HG02759 (cell line): ENCODE measurements at regions not wholly inside any gene's neighbourhood (a gene's known extent, or its start where the extent isn't known, plus 50 kb on each side); places are given as distances from the start of the nearest gene placed in this dataset.

Experiments
- ATAC-seq: cut with Tn5 transposase; IDR thresholded peaks from one replicate; pipeline ENCODE4 v1.9.1; 2021; ENCODE audit warnings: mild to moderate bottlenecking, moderate library complexity; ENCODE audit not compliant: unreplicated experiment

GRCh38 chr7:156490021-156490800 is 150.4 kb upstream of the RNF32 start:
- no peak for ATAC-seq

GRCh38 chr7:156487811-156488533 is 152.6 kb upstream of the RNF32 start:
- ATAC-seq, result no peak

- no peak for ATAC-seq
These were observed 159.9 kb upstream of the RNF32 start for GRCh38 chr7:156480671-156481070.

- ATAC-seq, result no peak
These were observed 161.0 kb upstream of the RNF32 start for GRCh38 chr7:156479596-156479995.

GRCh38 chr7:156478486-156478885 is 162.1 kb upstream of the RNF32 start:
- ATAC-seq, result no peak

- no peak for ATAC-seq
These were observed 164.9 kb upstream of the RNF32 start for GRCh38 chr7:156475666-156476065.

GRCh38 chr7:156475179-156475578 is 165.4 kb upstream of the RNF32 start:
- ATAC-seq, result peak; percentile 72

- peak; percentile 52 for ATAC-seq
These were observed 166.3 kb upstream of the RNF32 start for GRCh38 chr7:156474241-156474743.

GRCh38 chr7:156473476-156474240 is 166.9 kb upstream of the RNF32 start:
- no peak for ATAC-seq

- no peak for ATAC-seq
These were observed 168.3 kb upstream of the RNF32 start for GRCh38 chr7:156472267-156472666.

- no peak for ATAC-seq
These were observed 169.9 kb upstream of the RNF32 start for GRCh38 chr7:156470399-156471320.

- no peak for ATAC-seq
These were observed 173.5 kb upstream of the RNF32 start for GRCh38 chr7:156466955-156467625.

GRCh38 chr7:156466272-156466671 is 174.3 kb upstream of the RNF32 start:
- ATAC-seq, result no peak

- ATAC-seq, result no peak
These were observed 175.4 kb upstream of the RNF32 start for GRCh38 chr7:156465186-156465585.

GRCh38 chr7:156464339-156464738 is 176.2 kb upstream of the RNF32 start:
- ATAC-seq, result no peak

- no peak for ATAC-seq
These were observed 177.3 kb upstream of the RNF32 start for GRCh38 chr7:156463280-156463679.

- no peak for ATAC-seq
These were observed 178.5 kb upstream of the RNF32 start for GRCh38 chr7:156461881-156462665.

- ATAC-seq, result no peak
These were observed 179.5 kb upstream of the RNF32 start for GRCh38 chr7:156460858-156461627.
